Mucosa of rectum (tissue), 2 donors: ENCODE measurements at regions not wholly inside any gene's neighbourhood (a gene's known extent, or its start where the extent isn't known, plus 50 kb on each side); places are given as distances from the start of the nearest gene placed in this dataset.
"Not testable (repeated sequence)": the region's sequence is repeated elsewhere in the genome, so short reads cannot be mapped to it uniquely, and the experiment has no call there.

Source experiments
- H3K27ac ChIP-seq, 2 donors: one replicate each; pipeline ENCODE4 v1.7.0; 2013; ENCODE audit warnings: inconsistent platforms in 2 of 2, low read depth in 2 of 2, low read length in 2 of 2
- H3K27me3 ChIP-seq, 2 donors: one replicate each; pipeline ENCODE4 v1.7.0; 2013; ENCODE audit warnings: low read length in 2 of 2; ENCODE audit not compliant: control insufficient read depth in 2 of 2, insufficient read depth in 2 of 2
- H3K36me3 ChIP-seq, 2 donors: one replicate each; pipeline ENCODE4 v1.7.0; 2013; ENCODE audit warnings: low read length in 2 of 2; ENCODE audit not compliant: control insufficient read depth in 2 of 2, insufficient read depth in 2 of 2
- H3K4me1 ChIP-seq, 2 donors: one replicate each; pipeline ENCODE4 v1.7.0; 2013; ENCODE audit warnings: low read length in 2 of 2, mild to moderate bottlenecking in 1 of 2; ENCODE audit not compliant: control insufficient read depth in 2 of 2, insufficient read depth in 2 of 2
- H3K4me3 ChIP-seq, 2 donors: one replicate each; pipeline ENCODE4 v1.7.0; 2013; ENCODE audit warnings: low read length in 2 of 2
- H3K9ac ChIP-seq, 2 donors: one replicate each; pipeline ENCODE4 v1.7.0; 2013; ENCODE audit warnings: low read length in 2 of 2, low read depth in 1 of 2, mild to moderate bottlenecking in 1 of 2
- H3K9me3 ChIP-seq, 2 donors: one replicate each; pipeline ENCODE4 v1.7.0; 2013; ENCODE audit warnings: low read length in 2 of 2; ENCODE audit not compliant: control insufficient read depth in 2 of 2
- donor health status: healthy.
- donor health status: Normal muscosa, but diverticular disease.

DNA sequence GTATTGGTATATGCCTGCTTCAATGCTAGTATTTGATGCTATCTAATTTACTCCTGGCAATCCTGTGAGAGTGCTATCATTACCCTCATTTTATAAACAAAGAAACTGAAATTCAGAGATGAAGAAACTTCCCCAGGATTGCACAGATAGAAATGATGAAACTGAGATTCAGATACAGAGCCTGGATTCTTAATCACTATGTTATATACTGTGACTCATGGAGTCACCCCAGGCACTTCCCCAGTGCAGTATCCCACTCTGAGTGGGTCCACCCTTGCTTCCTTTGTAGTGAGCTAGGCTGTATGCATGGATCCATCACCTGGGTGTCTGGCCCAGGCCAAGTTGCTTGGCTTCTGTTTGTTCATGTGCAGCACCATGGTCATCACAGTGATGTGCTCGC, 133.9 kb downstream of the TRIM43 start:
- not testable (repeated sequence) for H3K4me1 ChIP-seq

GRCh38 chr2:95727420-95727819, 135.6 kb downstream of the TRIM43 start:
- H3K36me3 ChIP-seq, H3K9me3 ChIP-seq, H3K4me3 ChIP-seq, H3K4me1 ChIP-seq, H3K9ac ChIP-seq, H3K27ac ChIP-seq, H3K27me3 ChIP-seq: not testable (repeated sequence)

More for the DNA sequence above, 133.9 kb downstream of the TRIM43 start:
- not testable (repeated sequence) for H3K9me3 ChIP-seq, H3K27me3 ChIP-seq, H3K36me3 ChIP-seq, H3K4me3 ChIP-seq, H3K27ac ChIP-seq, H3K9ac ChIP-seq

- Histone ChIP-seq H3K27ac (no peak overlapping the region), H3K9me3 (no peaks in the 10 kb centered on the region), H3K4me1 (no peaks in the 10 kb centered on the region), H3K4me3 (no peak overlapping the region), H3K36me3 (no peaks in the 10 kb centered on the region), H3K27me3 (no peaks in the 10 kb centered on the region), H3K9ac (no peak overlapping the region)
Observed at GRCh38 chr2:95728878-95729596, 137.2 kb downstream of the TRIM43 start.

GRCh38 chr2:95729597-95729955, 137.8 kb downstream of the TRIM43 start:
- H3K4me1 ChIP-seq: no peaks in the 10 kb centered on the region
- no peaks in the 10 kb centered on the region for H3K27me3 ChIP-seq
- H3K9ac ChIP-seq: no peak overlapping the region
- H3K4me3 ChIP-seq: no peak overlapping the region
- H3K36me3 ChIP-seq: no peaks in the 10 kb centered on the region
- no peak overlapping the region for H3K27ac ChIP-seq
- no peaks in the 10 kb centered on the region for H3K9me3 ChIP-seq

DNA sequence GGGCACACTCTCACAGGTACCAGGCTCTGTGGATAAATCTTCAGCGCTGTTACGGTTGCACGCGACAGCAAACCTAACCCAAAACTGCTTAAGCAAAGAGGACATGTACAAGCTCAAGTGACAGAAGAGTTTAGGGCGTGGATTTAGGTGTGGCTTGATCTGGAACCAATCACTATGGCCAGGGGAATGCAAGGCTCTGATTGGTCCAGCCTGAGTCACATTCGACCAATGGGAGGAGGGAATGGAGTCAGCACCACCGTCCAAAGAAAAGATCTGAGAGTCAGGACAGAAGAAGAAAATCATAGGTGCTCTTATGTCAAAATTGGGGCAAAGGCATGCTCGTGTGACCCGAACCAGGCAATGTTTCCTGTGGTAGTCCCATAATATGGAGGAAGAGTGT, 139.0 kb downstream of the TRIM43 start:
- no peaks in the 10 kb centered on the region for H3K4me1 ChIP-seq
- no peak overlapping the region for H3K9ac ChIP-seq
- H3K4me3 ChIP-seq: no peak overlapping the region
- no peaks in the 10 kb centered on the region for H3K9me3 ChIP-seq
- H3K27ac ChIP-seq: no peak overlapping the region
- H3K36me3 ChIP-seq: no peaks in the 10 kb centered on the region
- H3K27me3 ChIP-seq: no peaks in the 10 kb centered on the region

GRCh38 chr2:95734976-95735890, 143.4 kb downstream of the TRIM43 start:
- Histone ChIP-seq H3K4me3 (no peak overlapping the region), H3K9me3 (no peaks in the 10 kb centered on the region), H3K36me3 (no peaks in the 10 kb centered on the region), H3K9ac (no peak overlapping the region), H3K27me3 (no peaks in the 10 kb centered on the region), H3K4me1 (no peaks in the 10 kb centered on the region), H3K27ac (no peak overlapping the region)

- Histone ChIP-seq H3K4me3 (no peak overlapping the region), H3K9me3 (no peaks in the 10 kb centered on the region), H3K27ac (no peak overlapping the region), H3K9ac (no peak overlapping the region), H3K27me3 (no peaks in the 10 kb centered on the region), H3K4me1 (no peaks in the 10 kb centered on the region), H3K36me3 (no peaks in the 10 kb centered on the region)
Observed at GRCh38 chr2:95738301-95738700, 146.5 kb downstream of the TRIM43 start.

- H3K4me3 ChIP-seq, H3K27ac ChIP-seq, H3K36me3 ChIP-seq, H3K9me3 ChIP-seq, H3K9ac ChIP-seq, H3K27me3 ChIP-seq, H3K4me1 ChIP-seq: not testable (repeated sequence)
Observed at GRCh38 chr2:95752126-95752525, 160.3 kb downstream of the TRIM43 start.

- not testable (repeated sequence) for H3K9ac ChIP-seq, H3K9me3 ChIP-seq, H3K27me3 ChIP-seq, H3K4me1 ChIP-seq, H3K36me3 ChIP-seq, H3K27ac ChIP-seq, H3K4me3 ChIP-seq
Observed at GRCh38 chr2:95753812-95754211, 162.0 kb downstream of the TRIM43 start.

GRCh38 chr2:95754213-95754612, 162.4 kb downstream of the TRIM43 start:
- H3K4me1 ChIP-seq, H3K27me3 ChIP-seq, H3K36me3 ChIP-seq, H3K9me3 ChIP-seq, H3K27ac ChIP-seq, H3K4me3 ChIP-seq, H3K9ac ChIP-seq: not testable (repeated sequence)
